Neuronal stem cell (in vitro differentiated cells): ENCODE measurements at regions not wholly inside any gene's neighbourhood (a gene's known extent, or its start where the extent isn't known, plus 50 kb on each side); places are given as distances from the start of the nearest gene placed in this dataset.

Experiments
- DNase-seq: peaks from one replicate; pipeline ENCODE4 v3.0.0-alpha.2; 2013; ENCODE audit warnings: low spot score
- H2AFZ ChIP-seq: one replicate; pipeline ENCODE4 v1.6.1; 2013; ENCODE audit warnings: mild to moderate bottlenecking, low read length, inconsistent platforms
- H2AK5ac ChIP-seq: 2 replicates; pipeline ENCODE4 v1.6.1; 2013; ENCODE audit warnings: low read depth, mild to moderate bottlenecking, inconsistent platforms, low read length, moderate library complexity, mixed read lengths
- H2BK120ac ChIP-seq: 2 replicates; pipeline ENCODE4 v1.6.1; 2013; ENCODE audit warnings: low read depth, mild to moderate bottlenecking, inconsistent platforms, low read length, moderate library complexity, mixed read lengths
- H2BK12ac ChIP-seq: one replicate; pipeline ENCODE4 v1.6.1; 2013; ENCODE audit warnings: low read length, inconsistent platforms
- H2BK15ac ChIP-seq: 2 replicates; pipeline ENCODE4 v1.6.1; 2013; ENCODE audit warnings: mild to moderate bottlenecking, low read length, inconsistent platforms, mixed read lengths
- H2BK5ac ChIP-seq: one replicate; pipeline ENCODE4 v1.6.1; 2013; ENCODE audit warnings: inconsistent platforms, mild to moderate bottlenecking, low read length, moderate library complexity
- H3K14ac ChIP-seq: one replicate; pipeline ENCODE4 v1.6.1; 2013; ENCODE audit warnings: low read length, inconsistent platforms
- H3K18ac ChIP-seq: 2 replicates; pipeline ENCODE4 v1.6.1; 2013; ENCODE audit warnings: low read length, inconsistent platforms
- H3K23ac ChIP-seq: 2 replicates; pipeline ENCODE4 v1.6.1; 2013; ENCODE audit warnings: low read depth, mild to moderate bottlenecking, mixed read lengths, low read length, inconsistent platforms; ENCODE audit not compliant: poor library complexity
- H3K27ac ChIP-seq: replicated peaks from 3 replicates; pipeline ENCODE4 v1.5.1; 2013; ENCODE audit warnings: low read length, inconsistent platforms
- H3K27me3 ChIP-seq, 3 experiments: 2 replicates each; pipeline ENCODE4 v1.6.1; 2013; ENCODE audit warnings: low read length in 3 of 3, mild to moderate bottlenecking in 2 of 3, inconsistent platforms in 1 of 3, low read depth in 1 of 3, mixed read lengths in 1 of 3, moderate library complexity in 1 of 3; ENCODE audit not compliant: control insufficient read depth in 3 of 3, insufficient read depth in 3 of 3
- H3K36me3 ChIP-seq, 2 donors: replicated peaks in 1 of 2; 2 replicates each; pipeline ENCODE4 v1.6.1; 2013; ENCODE audit warnings: low read length in 2 of 2; ENCODE audit not compliant: control insufficient read depth in 2 of 2, insufficient read depth in 2 of 2
- H3K4ac ChIP-seq: 2 replicates; pipeline ENCODE4 v1.6.1; 2013; ENCODE audit warnings: inconsistent platforms, mild to moderate bottlenecking, low read length, moderate library complexity
- H3K4me1 ChIP-seq, 2 donors: 1 replicate in 1 of 2; 2 replicates in 1 of 2; pipeline ENCODE4 v1.6.1; 2013; ENCODE audit warnings: low read length in 2 of 2, low read depth in 1 of 2; ENCODE audit not compliant: control insufficient read depth in 2 of 2, insufficient read depth in 1 of 2
- H3K4me2 ChIP-seq: one replicate; pipeline ENCODE4 v1.6.1; 2013; ENCODE audit warnings: mild to moderate bottlenecking, low read length, inconsistent platforms; ENCODE audit not compliant: insufficient read depth, poor library complexity, severe bottlenecking
- H3K4me3 ChIP-seq, 2 donors: 2 replicates each; pipeline ENCODE4 v1.5.1; 2013; ENCODE audit warnings: low read length in 2 of 2, mild to moderate bottlenecking in 2 of 2, inconsistent platforms in 1 of 2, moderate library complexity in 1 of 2
- H3K79me1 ChIP-seq: one replicate; pipeline ENCODE4 v1.6.1; 2013; ENCODE audit warnings: low read depth, mild to moderate bottlenecking, inconsistent platforms, low read length, moderate library complexity
- H3K9ac ChIP-seq: one replicate; pipeline ENCODE4 v1.6.1; 2013; ENCODE audit warnings: mild to moderate bottlenecking, low read depth, low read length, inconsistent platforms; ENCODE audit not compliant: poor library complexity
- H3K9me3 ChIP-seq, 2 donors: replicated peaks in 1 of 2; 2 replicates each; pipeline versions ENCODE3 to v1.6.1; 2013; ENCODE audit warnings: low read length in 2 of 2, mild to moderate bottlenecking in 2 of 2, inconsistent platforms in 1 of 2, low read depth in 1 of 2, mixed read lengths in 1 of 2, moderate library complexity in 1 of 2; ENCODE audit not compliant: control insufficient read depth in 2 of 2, insufficient read depth in 1 of 2
- H4K8ac ChIP-seq: one replicate; pipeline ENCODE4 v1.6.1; 2013; ENCODE audit warnings: low read depth, mild to moderate bottlenecking, inconsistent platforms, low read length, moderate library complexity
- H4K91ac ChIP-seq: one replicate; pipeline ENCODE4 v1.6.1; 2013; ENCODE audit warnings: low read length, low read depth, mild to moderate bottlenecking, inconsistent platforms; ENCODE audit not compliant: poor library complexity
- WGBS, 2 donors: extraction: QIAGEN DNeasy Blood & Tissue Kit; methylation state at CpG; one replicate each; pipeline ENCODE4 v1.1.7; 2013; ENCODE audit warnings: missing lambda C conversion rate in 2 of 2, mixed read lengths in 1 of 2; ENCODE audit not compliant: insufficient read length in 2 of 2, insufficient replicate concordance in 1 of 2; ENCODE audit errors: extremely low coverage in 2 of 2; 5-methylcytosine and 5-hydroxymethylcytosine counted together

DNA sequence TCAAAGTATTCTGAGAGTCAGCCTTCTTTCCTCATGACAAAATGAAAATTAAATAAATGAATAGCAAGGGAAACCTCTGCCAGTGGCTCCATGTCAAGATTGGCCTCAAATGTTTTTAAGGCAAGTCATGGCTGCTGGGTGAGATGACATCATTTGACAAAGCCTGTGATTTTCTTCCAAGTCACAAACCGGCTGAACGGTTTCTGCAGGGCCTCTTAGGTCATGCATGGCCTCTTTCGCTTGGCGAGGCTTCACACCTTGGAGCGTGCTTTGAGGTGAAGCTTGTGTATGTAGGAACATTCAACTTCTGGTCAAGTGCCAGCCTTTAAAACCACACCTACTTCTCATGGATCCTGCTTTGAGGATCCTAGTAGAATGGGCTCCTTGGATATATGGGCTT lies 161.0 kb upstream of the ZNF618 start:
- no peaks in the 10 kb centered on the region for H3K4me1 ChIP-seq

GRCh38 chr9:113719919-113720318 lies 156.2 kb upstream of the ZNF618 start:
- H3K9me3 ChIP-seq: no peaks in the 10 kb centered on the region
- H2BK120ac ChIP-seq: no peak overlapping the region
- no peak overlapping the region for H4K91ac ChIP-seq

More for the DNA sequence above, 161.0 kb upstream of the ZNF618 start:
- no peak overlapping the region for H3K4me3 ChIP-seq
- H3K36me3 ChIP-seq: no peaks in the 10 kb centered on the region
- H3K4ac ChIP-seq: no peak overlapping the region
- no peak overlapping the region for H2BK120ac ChIP-seq
- no peak overlapping the region for H3K18ac ChIP-seq
- no peak overlapping the region for H3K4me2 ChIP-seq
- H3K9me3 ChIP-seq: no peaks in the 10 kb centered on the region
- H2BK15ac ChIP-seq: no peak overlapping the region
- H3K14ac ChIP-seq: no peak overlapping the region
- no peak overlapping the region for H2AFZ ChIP-seq
- H3K79me1 ChIP-seq: no peaks in the 10 kb centered on the region
- H4K8ac ChIP-seq: no peak overlapping the region
- no peaks in the 10 kb centered on the region for H3K27me3 ChIP-seq
- no CpG with 5 or more reads among the region's 5 CpGs for WGBS, 2 donors
- no peak overlapping the region for H3K9ac ChIP-seq
- DNase-seq: no peak
- H2BK5ac ChIP-seq: no peak overlapping the region
- H3K23ac ChIP-seq: no peak overlapping the region
- H3K27ac ChIP-seq: no peak overlapping the region
- H2BK12ac ChIP-seq: no peak overlapping the region
- no peak overlapping the region for H4K91ac ChIP-seq
- no peak overlapping the region for H2AK5ac ChIP-seq

DNA sequence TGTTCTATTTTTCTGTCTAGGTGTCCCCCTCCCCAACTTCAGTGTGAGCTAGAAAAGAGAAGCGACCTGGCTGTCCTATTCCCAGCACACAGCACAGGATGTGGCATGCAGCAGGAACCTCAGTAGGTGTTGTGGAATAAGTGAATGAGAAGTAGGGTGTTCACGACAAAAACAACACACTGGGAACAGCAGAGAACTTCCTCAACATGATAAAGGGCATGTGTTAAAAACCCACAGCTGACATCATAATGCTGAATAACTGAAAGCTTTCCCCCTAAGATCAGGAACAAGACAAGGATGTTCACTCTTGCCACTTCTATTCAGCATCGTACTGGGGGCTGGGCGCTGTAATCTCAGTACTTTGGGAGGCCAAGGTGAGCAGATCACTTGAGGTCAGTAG lies 155.6 kb upstream of the ZNF618 start:
- no peak overlapping the region for H2AFZ ChIP-seq
- H3K18ac ChIP-seq: no peak overlapping the region
- no peak overlapping the region for H4K91ac ChIP-seq
- no peaks in the 10 kb centered on the region for H3K79me1 ChIP-seq
- H3K9ac ChIP-seq: no peak overlapping the region
- no peak overlapping the region for H2BK12ac ChIP-seq
- H3K4me2 ChIP-seq: no peak overlapping the region
- H3K23ac ChIP-seq: no peak overlapping the region
- no peak overlapping the region for H2BK120ac ChIP-seq
- H3K4me3 ChIP-seq: no peak overlapping the region
- H3K4me1 ChIP-seq: no peaks in the 10 kb centered on the region
- no CpG with 5 or more reads among the region's 4 CpGs for WGBS, 2 donors
- H3K14ac ChIP-seq: no peak overlapping the region
- DNase-seq: no peak
- H3K4ac ChIP-seq: no peak overlapping the region
- no peaks in the 10 kb centered on the region for H3K9me3 ChIP-seq
- no peak overlapping the region for H3K27ac ChIP-seq
- H3K36me3 ChIP-seq: no peaks in the 10 kb centered on the region
- H2AK5ac ChIP-seq: no peak overlapping the region
- no peak overlapping the region for H2BK15ac ChIP-seq
- H3K27me3 ChIP-seq: no peaks in the 10 kb centered on the region
- H4K8ac ChIP-seq: no peak overlapping the region
- no peak overlapping the region for H2BK5ac ChIP-seq

More at GRCh38 chr9:113719919-113720318, 156.2 kb upstream of the ZNF618 start:
- H3K18ac ChIP-seq: no peak overlapping the region
- H2AK5ac ChIP-seq: no peak overlapping the region
- H3K27me3 ChIP-seq: no peaks in the 10 kb centered on the region
- no peak overlapping the region for H3K14ac ChIP-seq
- H3K4ac ChIP-seq: no peak overlapping the region
- DNase-seq: no peak
- H2BK12ac ChIP-seq: no peak overlapping the region
- H3K4me1 ChIP-seq: no peaks in the 10 kb centered on the region
- no peak overlapping the region for H3K4me3 ChIP-seq
- no peak overlapping the region for H3K27ac ChIP-seq
- no CpG with 5 or more reads among the region's 1 CpG for WGBS, 2 donors
- H3K9ac ChIP-seq: no peak overlapping the region
- H2BK5ac ChIP-seq: no peak overlapping the region
- H2BK15ac ChIP-seq: no peak overlapping the region
- no peak overlapping the region for H3K4me2 ChIP-seq
- no peak overlapping the region for H4K8ac ChIP-seq
- H3K23ac ChIP-seq: no peak overlapping the region
- no peaks in the 10 kb centered on the region for H3K36me3 ChIP-seq
- H2AFZ ChIP-seq: no peak overlapping the region
- H3K79me1 ChIP-seq: no peaks in the 10 kb centered on the region

GRCh38 chr9:113721856-113722255 lies 154.3 kb upstream of the ZNF618 start:
- H2BK12ac ChIP-seq: no peak overlapping the region
- H3K4ac ChIP-seq: no peak overlapping the region
- H3K36me3 ChIP-seq: no peaks in the 10 kb centered on the region
- H3K23ac ChIP-seq: no peak overlapping the region
- no peak overlapping the region for H3K4me2 ChIP-seq
- no peak overlapping the region for H2BK120ac ChIP-seq
- no peaks in the 10 kb centered on the region for H3K9me3 ChIP-seq
- H2AK5ac ChIP-seq: no peak overlapping the region
- H3K18ac ChIP-seq: no peak overlapping the region
- no peak overlapping the region for H3K27ac ChIP-seq
- H3K27me3 ChIP-seq: no peaks in the 10 kb centered on the region
- H2BK15ac ChIP-seq: no peak overlapping the region
- no peak overlapping the region for H4K91ac ChIP-seq
- no peak overlapping the region for H4K8ac ChIP-seq
- no peaks in the 10 kb centered on the region for H3K79me1 ChIP-seq
- H3K4me1 ChIP-seq: no peaks in the 10 kb centered on the region
- H3K14ac ChIP-seq: no peak overlapping the region
- H2BK5ac ChIP-seq: no peak overlapping the region
- no peak for DNase-seq
- no peak overlapping the region for H3K4me3 ChIP-seq
- H3K9ac ChIP-seq: no peak overlapping the region
- no CpG with 5 or more reads among the region's 1 CpG for WGBS, 2 donors
- H2AFZ ChIP-seq: no peak overlapping the region
